ENCODE measurements at regions not wholly inside any gene's neighbourhood (a gene's known extent, or its start where the extent isn't known, plus 50 kb on each side); places are given as distances from the start of the nearest gene placed in this dataset.

DNA sequence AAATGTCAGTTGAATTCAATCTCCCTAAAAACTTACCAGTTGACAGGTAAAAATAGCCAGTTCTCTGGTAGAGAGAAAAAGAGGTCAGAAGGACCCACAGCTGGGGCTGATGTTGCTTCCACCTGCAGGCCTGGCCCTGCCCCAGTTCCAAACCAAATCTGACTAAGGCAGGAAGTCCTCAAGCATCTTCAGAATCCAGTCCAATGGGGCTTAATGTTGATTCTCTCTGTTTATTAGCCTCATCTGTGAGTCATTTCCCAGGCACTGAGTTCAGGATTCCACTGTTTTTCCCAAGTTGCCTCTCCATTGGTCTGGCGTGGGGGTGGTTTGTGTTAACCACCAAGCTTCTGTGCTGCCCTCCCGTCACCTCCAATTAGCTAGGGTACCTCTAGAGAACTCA is 601.8 kb downstream of the INSC start:
- Histone ChIP-seq H3K27me3 (ENCODE audit: control insufficient read depth in 2 of 2, insufficient read depth in 2 of 2, low read length in 2 of 2) (no peaks in the 10 kb centered on the region), H3K4me3 (replicated peaks in 1 of 3; ENCODE audit: low read depth in 2 of 3, low read length in 3 of 3) (no peak overlapping the region), H3K4me1 (ENCODE audit: control insufficient read depth in 1 of 2, insufficient read depth in 2 of 2, low read length in 2 of 2) (no peaks in the 10 kb centered on the region), H3K79me2 (ENCODE audit: insufficient read depth, low read length) (no peaks in the 10 kb centered on the region), H3K4me2 (replicated peaks; ENCODE audit: extremely low read depth, low read length, poor library complexity, severe bottlenecking) (no peak overlapping the region), H3K9ac (ENCODE audit: insufficient read depth, low read length, poor library complexity, severe bottlenecking) (no peak overlapping the region), H3K27ac (ENCODE audit: low read depth in 1 of 2, low read length in 2 of 2) (no peak overlapping the region), H3K36me3 (replicated peaks in 1 of 2; ENCODE audit: control insufficient read depth in 1 of 2, insufficient read depth in 2 of 2, low read length in 2 of 2) (no peaks in the 10 kb centered on the region), H2AFZ (ENCODE audit: insufficient read depth, low read depth, low read length, poor library complexity, severe bottlenecking) (no peak overlapping the region), H4K20me1 (ENCODE audit: insufficient read depth, low read length) (no peaks in the 10 kb centered on the region), H3K9me3 (replicated peaks in 1 of 2; ENCODE audit: control insufficient read depth in 1 of 2, insufficient read depth in 1 of 2, low read length in 2 of 2) (no peaks in the 10 kb centered on the region)
- H3K9me3 Mint-ChIP-seq = peaks cover 0 to 14% (median 2%) of the 10 kb centered on the region in 7 donors
- H3K4me1 Mint-ChIP-seq = no peaks in the 10 kb centered on the region
- intact Hi-C loops (cut with micrococcal nuclease) = no loop called here
- H3K4me3 Mint-ChIP-seq = no peak overlapping the region
- no peaks in the 10 kb centered on the region for H3K36me3 Mint-ChIP-seq
- no CpG with 5 or more reads among the region's 2 CpGs for WGBS (ENCODE audit: insufficient coverage)
- TF ChIP-seq, protein P1, sequence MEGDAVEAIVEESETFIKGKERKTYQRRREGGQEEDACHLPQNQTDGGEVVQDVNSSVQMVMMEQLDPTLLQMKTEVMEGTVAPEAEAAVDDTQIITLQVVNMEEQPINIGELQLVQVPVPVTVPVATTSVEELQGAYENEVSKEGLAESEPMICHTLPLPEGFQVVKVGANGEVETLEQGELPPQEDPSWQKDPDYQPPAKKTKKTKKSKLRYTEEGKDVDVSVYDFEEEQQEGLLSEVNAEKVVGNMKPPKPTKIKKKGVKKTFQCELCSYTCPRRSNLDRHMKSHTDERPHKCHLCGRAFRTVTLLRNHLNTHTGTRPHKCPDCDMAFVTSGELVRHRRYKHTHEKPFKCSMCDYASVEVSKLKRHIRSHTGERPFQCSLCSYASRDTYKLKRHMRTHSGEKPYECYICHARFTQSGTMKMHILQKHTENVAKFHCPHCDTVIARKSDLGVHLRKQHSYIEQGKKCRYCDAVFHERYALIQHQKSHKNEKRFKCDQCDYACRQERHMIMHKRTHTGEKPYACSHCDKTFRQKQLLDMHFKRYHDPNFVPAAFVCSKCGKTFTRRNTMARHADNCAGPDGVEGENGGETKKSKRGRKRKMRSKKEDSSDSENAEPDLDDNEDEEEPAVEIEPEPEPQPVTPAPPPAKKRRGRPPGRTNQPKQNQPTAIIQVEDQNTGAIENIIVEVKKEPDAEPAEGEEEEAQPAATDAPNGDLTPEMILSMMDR (IDR thresholded peaks at IDR 0.05) = no peak
- peaks cover 0 to 2% (median 2%) of the 10 kb centered on the region in 3 donors for H3K27me3 Mint-ChIP-seq (ENCODE audit: low read depth in 3 of 3)
- H3K27ac Mint-ChIP-seq = peak overlapping the region in 1 of 7 donors; percentile 6
- DNase-seq = no peak

DNA sequence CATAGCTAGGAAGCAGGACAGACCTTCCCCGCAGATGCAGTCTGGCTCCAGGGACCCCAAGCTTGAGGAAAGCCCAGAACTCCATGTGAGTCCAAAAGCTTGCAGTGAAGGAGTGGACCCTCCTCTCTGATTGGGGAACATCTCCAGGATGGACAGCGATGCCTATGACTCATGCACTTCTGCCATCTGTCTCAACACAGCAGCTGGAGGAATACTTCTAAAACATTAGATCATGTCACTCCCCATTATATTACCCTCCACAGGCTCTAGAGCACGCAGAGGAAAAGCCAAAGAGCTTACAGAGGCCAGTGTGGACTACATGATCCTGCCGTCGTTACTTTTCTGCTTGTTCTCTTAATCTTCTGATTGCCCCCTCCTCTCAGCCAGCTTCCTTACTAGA is 605.7 kb downstream of the INSC start:
- H3K4me3 Mint-ChIP-seq = no peak overlapping the region
- no peaks in the 10 kb centered on the region for H3K36me3 Mint-ChIP-seq
- Histone ChIP-seq H4K20me1 (ENCODE audit: insufficient read depth, low read length) (no peaks in the 10 kb centered on the region), H3K9me3 (replicated peaks in 1 of 2; ENCODE audit: control insufficient read depth in 1 of 2, insufficient read depth in 1 of 2, low read length in 2 of 2) (no peaks in the 10 kb centered on the region), H3K79me2 (ENCODE audit: insufficient read depth, low read length) (no peaks in the 10 kb centered on the region), H3K36me3 (replicated peaks in 1 of 2; ENCODE audit: control insufficient read depth in 1 of 2, insufficient read depth in 2 of 2, low read length in 2 of 2) (no peaks in the 10 kb centered on the region), H2AFZ (ENCODE audit: insufficient read depth, low read depth, low read length, poor library complexity, severe bottlenecking) (no peak overlapping the region), H3K4me2 (replicated peaks; ENCODE audit: extremely low read depth, low read length, poor library complexity, severe bottlenecking) (no peak overlapping the region), H3K9ac (ENCODE audit: insufficient read depth, low read length, poor library complexity, severe bottlenecking) (no peak overlapping the region), H3K27ac (ENCODE audit: low read depth in 1 of 2, low read length in 2 of 2) (no peak overlapping the region), H3K4me3 (replicated peaks in 1 of 3; ENCODE audit: low read depth in 2 of 3, low read length in 3 of 3) (no peak overlapping the region), H3K4me1 (ENCODE audit: control insufficient read depth in 1 of 2, insufficient read depth in 2 of 2, low read length in 2 of 2) (no peaks in the 10 kb centered on the region), H3K27me3 (ENCODE audit: control insufficient read depth in 2 of 2, insufficient read depth in 2 of 2, low read length in 2 of 2) (no peaks in the 10 kb centered on the region)
- DNase-seq = no peak
- TF ChIP-seq, protein P1 (IDR thresholded peaks at IDR 0.05) = no peak
- WGBS (ENCODE audit: insufficient coverage) = 87% methylated on average over 5 of the region's 5 CpGs
- intact Hi-C loops (cut with micrococcal nuclease) = no loop called here
- H3K27ac Mint-ChIP-seq = no peak overlapping the region
- peaks cover 2 to 18% (median 3%) of the 10 kb centered on the region in 7 donors for H3K9me3 Mint-ChIP-seq
- peaks cover 0 to 4% (median 2%) of the 10 kb centered on the region in 3 donors for H3K27me3 Mint-ChIP-seq (ENCODE audit: low read depth in 3 of 3)
- no peaks in the 10 kb centered on the region for H3K4me1 Mint-ChIP-seq
